Spleen (tissue), 7 donors: ENCODE measurements at regions not wholly inside any gene's neighbourhood (a gene's known extent, or its start where the extent isn't known, plus 50 kb on each side); places are given as distances from the start of the nearest gene placed in this dataset.

ENCODE experiments used
- POLR2A ChIP-seq, 3 donors: fragments of 450-650 bp; IDR thresholded peaks; one replicate each; pipeline ENCODE4 v1.5.1; 2017; ENCODE audit warnings: antibody characterized with exemption in 3 of 3, mild to moderate bottlenecking in 1 of 3
- POLR2AphosphoS5 ChIP-seq, 3 donors: sonication (generic); formaldehyde crosslinking; IDR thresholded peaks; one replicate each; pipeline ENCODE4 v1.5.1; 2017; ENCODE audit warnings: antibody characterized with exemption in 3 of 3
- TF ChIP-seq, protein P1 (sequence below), 11 experiments: fragments of 200-600 bp in 7 of 11; fragments of 450-650 bp in 4 of 11; sonication (generic) in 4 of 11; IDR thresholded peaks in 8 of 11; conservative IDR thresholded peaks in 3 of 11; 1 replicate in 7 of 11; 2 replicates in 4 of 11; pipeline versions ENCODE4 v1.4.0 to v1.8.0; 2016 to 2021; ENCODE audit warnings: antibody characterized with exemption in 11 of 11, inconsistent platforms in 4 of 11, mild to moderate bottlenecking in 1 of 11
- donor health status: DM: no; HTN: no; CAD: no; lungs with moderate emphysema.
- donor health status: DM: no; HTN: no; CAD: no.
- donor health status: DM: no; HTN: no; CAD: no.

DNA sequence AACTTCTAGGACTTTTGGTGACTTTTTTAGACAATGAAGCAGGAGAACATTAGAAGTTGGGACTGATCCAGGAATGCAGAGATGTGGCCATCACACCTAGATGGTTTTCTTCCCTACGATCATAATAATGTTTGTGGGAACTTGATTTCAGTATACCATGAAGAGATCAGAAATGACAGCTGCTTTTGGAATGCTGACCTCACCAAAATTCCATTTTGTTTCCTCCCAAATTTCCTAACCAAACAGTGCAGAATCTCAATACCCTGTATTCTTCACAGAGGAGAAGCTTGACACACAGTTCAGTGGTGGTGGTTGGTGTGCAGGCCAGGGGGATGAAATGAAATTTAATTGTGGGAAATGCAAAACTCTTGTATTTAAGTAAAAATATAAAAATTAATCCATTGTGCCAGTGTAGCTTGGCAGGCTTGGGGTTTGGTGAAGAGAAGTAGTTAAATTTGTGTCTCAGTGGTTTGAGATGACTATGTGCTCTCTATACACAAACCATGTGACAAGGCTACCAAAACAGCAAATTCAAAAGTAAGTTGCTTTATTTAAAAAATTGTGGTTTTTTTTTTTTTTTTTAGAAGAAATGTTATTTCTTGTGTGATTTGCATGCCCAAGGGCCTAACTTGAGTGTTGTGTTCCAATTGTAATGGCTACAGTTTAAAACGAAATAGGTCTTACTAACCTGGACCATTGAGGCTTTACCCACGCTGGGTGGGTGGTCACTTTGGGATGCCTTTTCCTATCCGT lies 252.4 kb downstream of the LPIN1 start:
- TF ChIP-seq, protein P1, sequence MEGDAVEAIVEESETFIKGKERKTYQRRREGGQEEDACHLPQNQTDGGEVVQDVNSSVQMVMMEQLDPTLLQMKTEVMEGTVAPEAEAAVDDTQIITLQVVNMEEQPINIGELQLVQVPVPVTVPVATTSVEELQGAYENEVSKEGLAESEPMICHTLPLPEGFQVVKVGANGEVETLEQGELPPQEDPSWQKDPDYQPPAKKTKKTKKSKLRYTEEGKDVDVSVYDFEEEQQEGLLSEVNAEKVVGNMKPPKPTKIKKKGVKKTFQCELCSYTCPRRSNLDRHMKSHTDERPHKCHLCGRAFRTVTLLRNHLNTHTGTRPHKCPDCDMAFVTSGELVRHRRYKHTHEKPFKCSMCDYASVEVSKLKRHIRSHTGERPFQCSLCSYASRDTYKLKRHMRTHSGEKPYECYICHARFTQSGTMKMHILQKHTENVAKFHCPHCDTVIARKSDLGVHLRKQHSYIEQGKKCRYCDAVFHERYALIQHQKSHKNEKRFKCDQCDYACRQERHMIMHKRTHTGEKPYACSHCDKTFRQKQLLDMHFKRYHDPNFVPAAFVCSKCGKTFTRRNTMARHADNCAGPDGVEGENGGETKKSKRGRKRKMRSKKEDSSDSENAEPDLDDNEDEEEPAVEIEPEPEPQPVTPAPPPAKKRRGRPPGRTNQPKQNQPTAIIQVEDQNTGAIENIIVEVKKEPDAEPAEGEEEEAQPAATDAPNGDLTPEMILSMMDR (IDR thresholded peaks at IDR 0.05 in 8 of 11, conservative IDR thresholded peaks at IDR 0.05 in 3 of 11): no peak
- TF ChIP-seq POLR2A (IDR thresholded peaks at IDR 0.05) (no peak), POLR2AphosphoS5 (IDR thresholded peaks at IDR 0.05) (no peak)
